Right renal cortex interstitium (tissue), 3 donors: ENCODE measurements at regions not wholly inside any gene's neighbourhood (a gene's known extent, or its start where the extent isn't known, plus 50 kb on each side); places are given as distances from the start of the nearest gene placed in this dataset.

Source experiments
- DNase-seq, 3 donors: peaks; one replicate each; pipeline ENCODE4 v3.0.0-alpha.2; 2013; ENCODE audit warnings: low read depth in 3 of 3, low spot score in 2 of 3

GRCh38 chr10:110432814-110433565 lies 64.7 kb upstream of the DUSP5 start:
- no peak for DNase-seq

DNA sequence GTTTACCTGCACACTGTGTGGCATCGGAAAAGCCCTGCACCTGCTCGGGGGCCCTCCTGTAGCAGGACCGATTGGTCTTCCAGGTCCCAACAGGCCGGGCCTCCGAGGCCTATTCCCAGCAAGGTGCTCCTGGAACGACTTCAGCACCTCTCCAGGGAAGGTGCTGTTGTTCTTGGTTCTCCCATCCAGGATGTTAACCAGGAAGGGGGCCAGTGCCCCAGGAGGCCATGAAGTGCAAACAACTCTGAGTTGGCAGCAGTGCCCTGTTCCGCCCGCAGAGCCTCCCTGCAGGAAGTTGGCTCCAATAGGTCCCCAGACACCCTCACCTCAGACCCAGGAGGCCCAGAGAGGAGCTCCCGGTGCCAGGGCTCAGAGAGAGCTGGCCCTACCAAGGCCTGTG lies 64.0 kb upstream of the DUSP5 start:
- DNase-seq = no peak

DNA sequence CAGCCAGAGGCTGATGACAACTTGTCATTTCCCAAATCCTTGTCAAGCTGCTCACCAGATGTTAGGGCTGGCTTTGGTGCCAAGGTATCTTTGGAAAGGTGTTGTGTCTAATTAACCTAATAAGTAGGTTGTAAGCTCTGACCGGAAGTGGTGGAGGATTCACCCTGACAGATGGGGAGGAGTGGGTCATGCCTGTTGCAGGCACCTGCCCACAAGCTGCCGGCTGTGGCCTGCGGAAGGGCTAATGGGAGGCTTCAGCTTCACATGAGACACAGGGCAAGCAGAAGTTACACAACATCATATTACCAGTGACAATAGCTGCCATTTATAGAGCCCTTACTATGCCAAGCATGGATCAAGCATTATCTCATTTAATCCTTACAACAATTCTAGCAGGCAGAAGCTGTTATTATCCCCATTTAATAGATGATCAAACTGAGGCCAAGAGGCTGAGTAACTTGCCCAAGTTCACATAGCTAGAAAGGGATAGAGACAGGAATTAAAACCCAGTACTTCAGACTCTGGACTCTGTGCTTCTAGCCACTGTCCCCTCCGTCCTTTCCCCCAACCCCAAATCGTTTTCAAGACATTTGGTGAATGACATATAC lies 63.1 kb upstream of the DUSP5 start:
- DNase-seq = no peak

DNA sequence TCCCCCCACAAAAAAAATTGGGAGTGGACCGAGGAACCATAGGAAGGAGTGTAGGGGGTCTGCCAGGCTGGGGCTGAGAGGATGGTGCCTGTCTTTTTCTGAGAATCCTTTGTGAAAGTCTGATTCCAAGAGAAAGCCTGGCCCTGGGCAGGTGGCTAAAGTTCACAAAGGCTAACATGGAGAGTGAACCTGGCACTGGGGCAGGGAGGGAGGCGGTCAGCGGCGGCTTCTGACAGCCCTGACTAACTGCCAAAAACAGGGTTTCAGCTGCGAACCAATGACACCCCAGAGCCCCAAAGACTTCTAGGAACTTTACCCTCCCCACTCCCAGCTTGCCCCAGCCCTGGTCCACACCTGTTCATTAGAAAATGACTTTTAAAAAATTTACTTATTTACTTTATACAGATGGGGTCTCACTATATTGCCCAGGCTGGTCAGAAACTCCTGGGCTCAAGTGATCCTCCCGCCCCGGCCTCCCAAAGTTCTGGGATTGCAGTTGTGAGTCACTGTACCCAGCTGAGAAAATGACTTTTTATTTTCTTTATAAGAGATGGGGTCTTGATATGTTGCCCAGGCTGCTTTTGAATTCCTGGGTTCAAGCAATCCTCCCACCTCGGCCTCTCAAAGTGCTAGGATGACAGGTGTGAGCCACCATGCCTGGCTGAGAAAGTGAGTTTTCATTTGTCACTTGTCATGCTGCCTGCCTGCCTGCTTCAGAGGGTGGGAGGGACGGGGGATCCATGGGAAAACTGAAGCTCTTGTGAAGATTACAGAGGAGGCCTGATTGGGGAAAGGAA lies 61.0 kb upstream of the DUSP5 start:
- DNase-seq = no peak

GRCh38 chr10:110437351-110437605 lies 60.4 kb upstream of the DUSP5 start:
- no peak for DNase-seq

- no peak for DNase-seq
These were observed 59.9 kb upstream of the DUSP5 start for GRCh38 chr10:110437761-110438341.

- DNase-seq = no peak
These were observed 55.0 kb upstream of the DUSP5 start for GRCh38 chr10:110442746-110443145.

DNA sequence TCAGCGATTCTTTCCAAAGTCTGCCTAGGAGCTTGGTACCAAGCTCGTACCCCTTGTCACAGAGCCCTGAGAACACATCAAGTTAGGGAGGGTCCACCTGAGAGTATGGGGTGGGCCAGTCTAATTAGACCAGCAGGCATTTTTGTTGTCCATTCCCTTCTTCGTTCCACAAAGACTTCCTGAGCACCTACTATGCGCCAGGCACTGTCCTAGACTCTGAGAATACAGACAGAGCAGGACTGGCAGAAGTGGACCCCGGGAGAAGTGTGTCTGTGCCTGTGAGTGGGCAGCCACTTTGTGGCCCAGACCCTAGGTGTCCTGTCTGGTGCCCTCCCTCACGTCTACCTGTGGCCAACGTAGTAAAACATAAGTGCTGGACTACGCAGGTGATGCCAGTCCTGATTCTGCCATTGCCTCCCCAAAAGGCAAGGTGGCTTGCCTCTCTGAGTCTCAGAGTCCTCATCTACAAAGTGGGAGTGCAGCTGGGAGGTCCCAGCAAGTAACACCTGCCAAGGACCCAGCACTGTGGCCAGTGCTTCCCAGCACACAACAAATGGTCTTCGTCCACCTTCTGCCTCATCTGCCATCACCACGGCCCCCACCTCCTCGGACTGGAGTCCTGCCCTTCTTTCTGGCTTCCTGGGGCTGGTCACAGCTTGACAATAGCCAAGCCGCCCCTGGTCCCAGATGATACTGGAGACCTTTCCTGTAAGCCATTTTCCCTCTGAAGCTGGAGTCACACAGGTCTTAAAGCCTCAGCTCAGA lies 54.3 kb upstream of the DUSP5 start:
- peak in 1 of 3 donors; percentile 49 for DNase-seq

GRCh38 chr10:110444004-110444337 lies 53.7 kb upstream of the DUSP5 start:
- peak in 1 of 3 donors; percentile 61 for DNase-seq

- DNase-seq = no peak
These were observed 51.8 kb upstream of the DUSP5 start for GRCh38 chr10:110445871-110446270.

DNA sequence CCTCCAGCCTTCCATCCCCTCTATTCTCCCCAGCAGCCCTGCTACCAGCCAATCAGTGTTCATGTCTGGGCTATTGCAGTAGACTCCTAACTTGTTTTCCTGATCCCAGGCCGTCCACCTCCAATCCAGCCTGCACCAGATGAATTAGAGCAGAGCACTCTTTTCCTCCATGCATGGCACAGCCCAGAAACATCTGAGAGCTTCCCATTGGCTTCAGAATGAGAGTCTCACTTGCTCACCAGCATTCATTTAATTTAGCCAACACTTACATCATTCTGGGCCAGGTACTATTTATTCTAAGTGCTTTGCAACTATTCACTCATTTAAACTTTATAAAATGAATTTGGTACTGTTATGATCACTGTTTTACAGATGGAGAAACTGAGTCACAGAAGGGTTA lies 51.4 kb upstream of the DUSP5 start:
- DNase-seq = no peak

DNA sequence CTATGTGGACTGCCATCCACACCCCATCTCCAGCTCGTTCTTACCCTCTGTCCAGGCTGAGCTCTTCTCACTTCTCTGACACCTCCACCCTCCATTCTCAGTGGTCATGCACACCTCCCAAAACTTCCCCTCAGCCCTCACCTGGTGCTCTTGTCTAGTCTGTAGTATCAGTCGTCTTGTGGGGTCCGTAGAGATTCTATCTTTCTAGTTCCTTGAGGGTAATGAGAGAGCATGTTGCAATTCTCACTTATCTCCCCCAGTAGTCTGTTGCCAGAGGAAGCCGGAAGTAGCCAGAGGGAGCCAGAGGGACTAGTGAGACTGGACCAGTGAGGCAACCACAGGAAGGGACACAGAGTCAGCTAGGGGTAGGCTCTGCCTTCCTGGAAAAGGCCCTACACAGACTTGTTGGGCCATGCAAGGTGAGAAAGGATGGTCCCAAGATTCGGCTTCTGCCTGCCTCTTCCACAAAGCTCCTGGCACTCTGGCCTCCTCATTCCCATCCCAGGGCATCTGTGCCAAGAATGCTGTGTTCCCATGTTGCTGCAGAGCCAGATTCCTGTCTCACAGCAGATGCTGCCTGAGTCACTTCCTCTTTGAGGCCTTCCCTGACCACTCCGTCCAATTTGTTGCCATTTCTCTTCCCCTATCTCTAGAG lies 50.6 kb upstream of the DUSP5 start:
- DNase-seq = no peak

DNA sequence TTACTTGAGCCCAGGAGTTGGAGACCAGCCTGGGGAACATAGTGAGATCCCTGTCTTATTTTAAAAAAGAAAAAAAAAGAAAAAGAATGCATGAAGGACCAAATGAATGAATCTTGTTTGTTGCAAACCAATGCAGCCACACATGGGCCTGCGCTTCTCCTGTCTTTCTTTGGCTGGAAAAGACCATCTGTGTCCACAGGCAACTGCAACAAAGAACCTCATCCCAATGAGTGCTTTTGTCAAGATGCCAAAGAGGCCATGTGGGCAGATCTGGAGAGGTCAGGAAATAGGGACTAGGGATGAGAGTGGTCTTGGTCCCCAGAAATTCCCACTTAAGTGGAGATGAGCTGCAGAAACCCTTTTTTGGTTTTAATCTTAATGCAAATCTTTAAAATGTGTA lies 49.8 kb upstream of the DUSP5 start:
- DNase-seq = no peak
